ENCODE measurements at regions not wholly inside any gene's neighbourhood (a gene's known extent, or its start where the extent isn't known, plus 50 kb on each side); places are given as distances from the start of the nearest gene placed in this dataset.
A peak's percentile ranks its signal among the peaks of the same experiment; 100 is the strongest.

DNA sequence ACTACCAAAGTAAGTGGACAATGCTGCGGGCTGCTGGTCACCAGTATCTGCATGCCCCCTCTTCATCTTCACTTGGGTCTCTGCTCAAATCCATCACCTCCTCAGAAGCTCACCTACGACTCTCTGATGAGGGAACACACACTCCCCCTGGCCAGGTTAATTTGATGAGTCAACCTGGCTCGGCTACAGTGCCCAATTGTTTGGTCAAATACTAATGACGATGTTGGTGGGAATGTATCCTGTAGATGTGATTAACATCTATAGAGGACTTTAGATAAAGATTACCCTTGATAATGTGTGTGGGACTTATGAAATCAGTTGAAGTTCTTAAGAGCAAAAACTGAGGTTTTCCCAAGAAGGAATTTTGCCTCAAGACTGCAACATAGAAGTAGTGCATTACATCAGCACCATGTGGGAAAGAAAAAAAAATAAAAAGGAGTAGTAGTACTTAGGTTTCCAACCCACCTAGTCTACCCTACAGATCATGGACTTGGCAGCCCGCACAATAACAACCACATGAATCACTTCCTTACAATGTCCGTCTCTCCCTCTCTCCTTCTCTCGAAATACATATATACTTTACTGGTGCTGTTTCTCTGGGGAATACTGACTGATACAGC is 467.3 kb downstream of the DNAH5 start:
- DNase-seq (ENCODE audit: low read depth in 2 of 2): peak; percentile 64

GRCh38 chr5:13472842-13473241 is 471.6 kb downstream of the DNAH5 start:
- no peak for DNase-seq (ENCODE audit: low read depth in 2 of 2)

DNA sequence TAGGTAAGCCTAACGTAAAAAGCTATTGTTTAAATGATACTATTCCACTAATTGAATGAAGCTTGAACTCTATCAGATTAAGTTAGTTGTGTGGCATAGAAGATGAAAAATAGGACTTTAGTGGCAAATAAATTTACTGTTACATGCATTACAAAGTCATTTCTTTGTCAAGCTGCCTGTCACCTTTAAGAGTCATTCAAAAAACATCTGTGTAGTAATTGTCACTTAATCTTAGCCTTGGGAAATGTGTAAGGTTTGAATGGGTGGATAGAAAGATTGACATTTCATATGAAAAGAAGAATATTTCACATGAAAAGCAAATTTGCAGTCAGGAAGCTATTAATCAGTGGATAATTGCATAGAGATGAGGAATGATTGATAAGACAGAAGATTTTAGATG is 473.5 kb downstream of the DNAH5 start:
- no peak for DNase-seq (ENCODE audit: low read depth in 2 of 2)

DNA sequence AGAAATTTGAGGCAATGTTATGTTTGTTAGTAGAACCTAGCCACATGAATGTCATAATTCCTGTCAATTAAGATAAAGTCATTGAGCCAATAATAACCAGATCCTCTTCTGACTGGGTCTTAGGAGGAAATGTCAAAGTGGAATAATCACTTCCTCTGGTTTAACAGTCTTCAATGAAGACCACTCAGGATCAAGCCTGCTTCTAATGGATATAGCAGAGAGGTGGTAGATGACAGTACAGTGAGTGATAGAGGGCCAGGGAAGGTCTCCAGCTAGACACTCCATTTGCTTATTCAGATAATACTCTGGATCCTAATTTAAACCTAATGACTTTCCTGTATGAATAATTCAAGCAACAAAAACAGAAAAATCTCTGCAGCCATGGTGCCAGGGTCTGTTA is 474.2 kb downstream of the DNAH5 start:
- DNase-seq (ENCODE audit: low read depth in 2 of 2): no peak

- DNase-seq (ENCODE audit: low read depth in 2 of 2): no peak
Measured at GRCh38 chr5:13464532-13465193, 479.8 kb downstream of the DNAH5 start.

DNA sequence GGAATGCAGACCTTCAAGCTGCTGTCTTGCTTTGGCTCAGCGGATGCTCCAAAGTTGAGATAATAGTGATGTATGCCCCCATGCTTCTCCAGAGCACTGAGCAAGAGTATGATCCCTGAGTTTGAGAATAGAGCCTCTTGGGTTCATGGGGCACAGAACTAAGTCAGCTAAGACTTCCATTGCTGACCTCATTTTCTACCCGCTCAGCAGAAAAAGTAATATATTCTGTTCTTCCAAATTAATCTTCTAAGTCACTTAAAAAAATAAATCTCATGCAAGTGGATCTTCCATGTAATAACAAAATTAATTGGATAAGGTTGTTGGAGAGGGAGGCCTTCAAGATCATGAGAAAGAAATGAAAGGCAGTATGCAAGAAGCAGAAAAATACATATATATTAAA is 483.9 kb downstream of the DNAH5 start:
- no peak for DNase-seq (ENCODE audit: low read depth in 2 of 2)

GRCh38 chr5:13454050-13454449 is 490.4 kb downstream of the DNAH5 start:
- no peak for DNase-seq (ENCODE audit: low read depth in 2 of 2)

GRCh38 chr5:13448843-13449242 is 495.6 kb downstream of the DNAH5 start:
- DNase-seq (ENCODE audit: low read depth in 2 of 2): no peak

- no peak for DNase-seq (ENCODE audit: low read depth in 2 of 2)
Measured at GRCh38 chr5:13439430-13439829, 505.1 kb downstream of the DNAH5 start.

GRCh38 chr5:13427827-13428557 is 516.5 kb downstream of the DNAH5 start:
- no peak for DNase-seq (ENCODE audit: low read depth in 2 of 2)

DNA sequence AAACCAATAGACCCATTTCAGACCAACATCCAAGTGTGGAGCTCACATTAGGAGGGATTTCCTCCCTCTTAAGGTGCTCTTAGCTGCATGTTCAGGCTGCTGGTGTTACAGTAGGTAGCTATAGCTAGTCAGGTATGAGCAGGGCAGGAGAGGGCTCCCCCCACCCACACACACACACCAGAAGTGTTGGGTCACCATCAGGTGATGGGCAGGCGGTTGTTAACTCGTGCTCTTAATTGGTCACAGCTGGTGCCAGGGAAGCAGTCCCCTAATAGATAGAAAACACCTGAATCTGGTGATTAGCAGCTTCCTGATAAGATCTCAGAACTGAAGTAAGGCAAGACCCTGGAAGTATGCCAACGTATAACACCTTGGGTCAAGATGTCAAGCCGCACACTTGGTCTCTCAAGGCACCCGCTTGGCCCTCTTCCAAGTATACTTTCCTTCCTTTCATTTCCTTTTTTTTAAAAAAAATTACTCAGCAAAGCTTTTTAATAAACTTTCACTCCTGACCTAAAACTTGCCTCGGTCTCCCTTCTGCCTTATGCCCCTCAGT is 532.4 kb downstream of the DNAH5 start:
- no peak for DNase-seq (ENCODE audit: low read depth in 2 of 2)

DNA sequence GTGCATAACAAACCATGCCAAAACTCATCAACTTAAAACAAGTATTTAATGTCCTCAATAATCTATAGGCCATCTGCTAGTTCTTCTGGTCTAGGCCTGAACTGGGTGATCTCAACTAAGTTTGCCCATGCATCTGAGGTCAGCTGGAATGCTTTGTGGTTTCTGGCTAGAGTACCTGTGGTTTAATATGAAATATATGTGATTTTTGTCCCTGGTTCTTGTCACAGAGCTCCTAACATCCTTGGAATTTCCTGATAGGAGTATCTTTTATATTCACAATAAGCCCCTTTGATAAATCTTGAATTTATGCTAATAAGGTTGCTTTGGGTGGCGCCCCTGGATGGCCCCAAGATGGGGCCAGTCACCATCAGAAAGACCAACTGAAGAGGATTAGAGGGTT is 535.9 kb downstream of the DNAH5 start:
- no peak for DNase-seq (ENCODE audit: low read depth in 2 of 2)

GRCh38 chr5:13403351-13403750 is 541.1 kb downstream of the DNAH5 start:
- no peak for DNase-seq (ENCODE audit: low read depth in 2 of 2)

GRCh38 chr5:13385066-13385465 is 559.4 kb downstream of the DNAH5 start:
- no peak for DNase-seq (ENCODE audit: low read depth in 2 of 2)

DNA sequence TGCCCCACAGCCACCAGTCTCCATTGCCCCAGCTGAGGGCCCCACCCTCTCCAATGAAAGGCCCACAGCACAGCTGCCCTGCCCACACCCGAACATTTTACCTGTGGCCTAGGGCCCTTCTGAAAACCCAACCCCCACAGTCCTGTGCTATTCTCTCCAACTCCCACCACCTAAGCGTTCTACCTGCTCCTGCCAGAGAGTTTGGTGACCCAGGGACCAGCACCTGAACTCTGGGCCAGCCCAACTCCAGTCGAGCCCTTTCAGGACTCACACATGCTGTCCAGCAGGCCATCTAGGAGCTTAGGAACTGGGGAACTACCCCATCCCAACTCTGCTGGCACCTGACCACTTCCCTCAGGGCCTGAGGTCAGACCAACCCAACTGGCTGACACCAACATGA is 562.3 kb downstream of the DNAH5 start:
- DNase-seq (ENCODE audit: low read depth in 2 of 2): no peak

- DNase-seq (ENCODE audit: low read depth in 2 of 2): peak in 1 of 2 experiments; percentile 2
Measured at GRCh38 chr5:13378091-13378490, 566.4 kb downstream of the DNAH5 start.

- DNase-seq (ENCODE audit: low read depth in 2 of 2): peak; percentile 17
Measured at GRCh38 chr5:13359344-13359743, 585.1 kb downstream of the DNAH5 start.

- DNase-seq (ENCODE audit: low read depth in 2 of 2): no peak
Measured at GRCh38 chr5:13358342-13358741, 586.1 kb downstream of the DNAH5 start.

DNA sequence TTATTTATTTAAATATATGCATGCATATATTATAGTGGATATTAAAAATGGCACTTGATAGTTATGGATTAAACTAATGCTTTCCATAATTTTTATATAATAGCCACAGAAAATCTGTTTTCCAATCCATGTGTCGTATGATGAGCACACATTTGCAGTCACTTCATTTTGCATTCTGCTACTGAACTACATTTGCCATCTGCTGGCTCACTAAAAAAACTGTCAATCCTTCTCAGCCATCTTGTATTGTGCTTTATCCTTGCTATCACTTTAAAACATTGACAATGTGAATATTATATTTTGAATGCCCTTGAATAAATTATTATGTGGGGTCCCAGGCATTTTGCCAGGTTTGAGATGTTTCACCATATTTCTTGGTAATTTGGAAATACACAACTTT is 586.6 kb downstream of the DNAH5 start:
- no peak for DNase-seq (ENCODE audit: low read depth in 2 of 2)

DNA sequence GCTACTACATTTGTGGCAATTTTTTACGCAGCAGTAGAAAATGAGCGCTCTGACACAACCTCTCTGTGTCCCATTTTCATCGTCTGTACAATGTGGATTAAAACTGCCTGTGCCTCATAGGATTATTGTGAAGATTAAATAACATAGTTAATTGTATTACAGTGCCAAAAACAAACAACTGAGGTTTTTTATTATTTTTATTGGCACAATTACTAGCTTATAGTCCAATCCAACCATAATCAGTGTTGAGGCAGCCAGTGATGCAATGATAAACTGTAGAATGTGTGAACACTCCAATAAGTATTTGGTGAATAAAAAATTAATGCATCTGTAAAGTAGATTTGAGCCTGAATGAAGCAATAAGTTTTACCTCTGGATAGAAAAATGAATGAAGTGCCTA is 588.3 kb downstream of the DNAH5 start:
- DNase-seq (ENCODE audit: low read depth in 2 of 2): no peak

GRCh38 chr5:13354611-13355010 is 589.9 kb downstream of the DNAH5 start:
- no peak for DNase-seq (ENCODE audit: low read depth in 2 of 2)

GRCh38 chr5:13350767-13351166 is 593.7 kb downstream of the DNAH5 start:
- DNase-seq (ENCODE audit: low read depth in 2 of 2): no peak

- DNase-seq (ENCODE audit: low read depth in 2 of 2): no peak
Measured at GRCh38 chr5:13348568-13348967, 595.9 kb downstream of the DNAH5 start.
